ENCODE measurements at regions not wholly inside any gene's neighbourhood (a gene's known extent, or its start where the extent isn't known, plus 50 kb on each side); places are given as distances from the start of the nearest gene placed in this dataset.

DNA sequence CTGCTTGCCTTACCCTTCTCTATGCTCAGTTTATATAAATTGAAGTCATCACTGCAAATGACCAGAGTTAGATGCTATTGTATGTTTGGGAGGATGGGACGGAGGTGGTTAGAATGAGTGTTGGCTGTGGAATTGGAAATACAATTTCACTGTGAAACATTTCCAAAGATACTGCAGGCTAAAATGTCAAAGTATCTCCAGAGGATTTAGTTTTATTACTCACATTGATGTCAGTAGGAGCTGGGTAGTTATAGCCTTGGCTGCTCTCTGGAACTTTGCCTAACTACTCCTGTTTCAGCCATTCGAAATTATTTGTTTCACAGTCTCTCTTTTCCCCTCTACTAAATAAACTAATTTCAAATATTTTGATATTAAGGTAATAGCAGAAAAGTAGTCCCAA, 92.6 kb upstream of the PPP3CA start:
- no peaks in the 10 kb centered on the region for H3K9me3 ChIP-seq
- intact Hi-C loops (cut with DNase I; ENCODE audit: low total_unique reads) = no loop called here

GRCh38 chr4:101421386-101421785, 74.1 kb upstream of the PPP3CA start:
- H3K9me3 ChIP-seq = no peaks in the 10 kb centered on the region
- no peak overlapping the region for H3K4me3 ChIP-seq
- TF ChIP-seq, protein P1, sequence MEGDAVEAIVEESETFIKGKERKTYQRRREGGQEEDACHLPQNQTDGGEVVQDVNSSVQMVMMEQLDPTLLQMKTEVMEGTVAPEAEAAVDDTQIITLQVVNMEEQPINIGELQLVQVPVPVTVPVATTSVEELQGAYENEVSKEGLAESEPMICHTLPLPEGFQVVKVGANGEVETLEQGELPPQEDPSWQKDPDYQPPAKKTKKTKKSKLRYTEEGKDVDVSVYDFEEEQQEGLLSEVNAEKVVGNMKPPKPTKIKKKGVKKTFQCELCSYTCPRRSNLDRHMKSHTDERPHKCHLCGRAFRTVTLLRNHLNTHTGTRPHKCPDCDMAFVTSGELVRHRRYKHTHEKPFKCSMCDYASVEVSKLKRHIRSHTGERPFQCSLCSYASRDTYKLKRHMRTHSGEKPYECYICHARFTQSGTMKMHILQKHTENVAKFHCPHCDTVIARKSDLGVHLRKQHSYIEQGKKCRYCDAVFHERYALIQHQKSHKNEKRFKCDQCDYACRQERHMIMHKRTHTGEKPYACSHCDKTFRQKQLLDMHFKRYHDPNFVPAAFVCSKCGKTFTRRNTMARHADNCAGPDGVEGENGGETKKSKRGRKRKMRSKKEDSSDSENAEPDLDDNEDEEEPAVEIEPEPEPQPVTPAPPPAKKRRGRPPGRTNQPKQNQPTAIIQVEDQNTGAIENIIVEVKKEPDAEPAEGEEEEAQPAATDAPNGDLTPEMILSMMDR (IDR thresholded peaks at IDR 0.05) = no peak
- no peak for TF ChIP-seq POLR2A (IDR thresholded peaks at IDR 0.05)
- no peaks in the 10 kb centered on the region for H3K36me3 ChIP-seq (ENCODE audit: low read depth, missing control alignments)
- H3K4me1 ChIP-seq = no peaks in the 10 kb centered on the region
- H3K27me3 ChIP-seq = no peaks in the 10 kb centered on the region
- no peak for DNase-seq
- no peak overlapping the region for H3K27ac ChIP-seq
- 87 to 94% methylated on average over 2 of the region's 2 CpGs for WGBS, 2 donors
- intact Hi-C loops (cut with DNase I; ENCODE audit: low total_unique reads) = no loop called here

More for the DNA sequence above, 92.6 kb upstream of the PPP3CA start:
- H3K27ac ChIP-seq = no peak overlapping the region
- WGBS, 2 donors = 41 to 48% methylated on average over 2 of the region's 2 CpGs
- no peak for DNase-seq
- H3K27me3 ChIP-seq = no peaks in the 10 kb centered on the region
- no peaks in the 10 kb centered on the region for H3K4me1 ChIP-seq
- TF ChIP-seq POLR2A (IDR thresholded peaks at IDR 0.05) = no peak
- TF ChIP-seq, protein P1 (IDR thresholded peaks at IDR 0.05) = no peak
- H3K36me3 ChIP-seq (ENCODE audit: low read depth, missing control alignments) = no peaks in the 10 kb centered on the region
- no peak overlapping the region for H3K4me3 ChIP-seq

GRCh38 chr4:101420661-101421060, 73.3 kb upstream of the PPP3CA start:
- Histone ChIP-seq H3K4me3 (no peak overlapping the region), H3K27ac (no peak overlapping the region), H3K36me3 (ENCODE audit: low read depth, missing control alignments) (no peaks in the 10 kb centered on the region), H3K4me1 (no peaks in the 10 kb centered on the region), H3K9me3 (no peaks in the 10 kb centered on the region), H3K27me3 (no peaks in the 10 kb centered on the region)
- no peak for TF ChIP-seq POLR2A (IDR thresholded peaks at IDR 0.05)
- TF ChIP-seq, protein P1 (IDR thresholded peaks at IDR 0.05) = no peak
- DNase-seq = no peak
- intact Hi-C loops (cut with DNase I; ENCODE audit: low total_unique reads) = no loop called here

GRCh38 chr4:101419336-101420135, 72.2 kb upstream of the PPP3CA start:
- Histone ChIP-seq H3K4me3 (no peak overlapping the region), H3K36me3 (ENCODE audit: low read depth, missing control alignments) (no peaks in the 10 kb centered on the region), H3K4me1 (no peaks in the 10 kb centered on the region), H3K27ac (no peak overlapping the region), H3K9me3 (no peaks in the 10 kb centered on the region), H3K27me3 (no peaks in the 10 kb centered on the region)
- 38 to 46% methylated on average over 5 of the region's 5 CpGs for WGBS, 2 donors
- DNase-seq = no peak
- TF ChIP-seq POLR2A (IDR thresholded peaks at IDR 0.05) = no peak
- TF ChIP-seq, protein P1 (IDR thresholded peaks at IDR 0.05) = no peak
- intact Hi-C loops (cut with DNase I; ENCODE audit: low total_unique reads) = no loop called here

- no peaks in the 10 kb centered on the region for H3K4me1 ChIP-seq
- no peak overlapping the region for H3K4me3 ChIP-seq
- WGBS, 2 donors = 69 to 72% methylated on average over 2 of the region's 2 CpGs
- no peaks in the 10 kb centered on the region for H3K27me3 ChIP-seq
- H3K27ac ChIP-seq = no peak overlapping the region
- H3K9me3 ChIP-seq = no peaks in the 10 kb centered on the region
- H3K36me3 ChIP-seq (ENCODE audit: low read depth, missing control alignments) = no peaks in the 10 kb centered on the region
- intact Hi-C loops (cut with DNase I; ENCODE audit: low total_unique reads) = no loop called here
- TF ChIP-seq, protein P1 (IDR thresholded peaks at IDR 0.05) = no peak
- TF ChIP-seq POLR2A (IDR thresholded peaks at IDR 0.05) = no peak
- no peak for DNase-seq
These were observed 71.1 kb upstream of the PPP3CA start for GRCh38 chr4:101418466-101418865.

Data from testis (tissue), 2 donors.